HG03175 (cell line): ENCODE measurements at regions not wholly inside any gene's neighbourhood (a gene's known extent, or its start where the extent isn't known, plus 50 kb on each side); places are given as distances from the start of the nearest gene placed in this dataset.

ENCODE experiments used
- ATAC-seq: cut with Tn5 transposase; IDR thresholded peaks from one replicate; pipeline ENCODE4 v1.9.1; 2021; ENCODE audit warnings: mild to moderate bottlenecking, moderate library complexity; ENCODE audit not compliant: unreplicated experiment

- ATAC-seq, result peak; percentile 94
Measured at GRCh38 chr2:2879781-2880180, 497.8 kb downstream of the EIPR1 start.

GRCh38 chr2:2879071-2879470, 498.5 kb downstream of the EIPR1 start:
- ATAC-seq, result no peak

GRCh38 chr2:2877427-2877826, 500.2 kb downstream of the EIPR1 start:
- no peak for ATAC-seq

GRCh38 chr2:2876331-2877221, 501.0 kb downstream of the EIPR1 start:
- ATAC-seq, result no peak

- ATAC-seq, result no peak
Measured at GRCh38 chr2:2875831-2876230, 501.8 kb downstream of the EIPR1 start.

- ATAC-seq, result no peak
Measured at GRCh38 chr2:2875296-2875695, 502.3 kb downstream of the EIPR1 start.

GRCh38 chr2:2874805-2875204, 502.8 kb downstream of the EIPR1 start:
- no peak for ATAC-seq

- ATAC-seq, result no peak
Measured at GRCh38 chr2:2874341-2874740, 503.3 kb downstream of the EIPR1 start.

GRCh38 chr2:2873450-2873811, 504.2 kb downstream of the EIPR1 start:
- ATAC-seq, result no peak

- no peak for ATAC-seq
Measured at GRCh38 chr2:2872713-2873449, 504.7 kb downstream of the EIPR1 start.

- ATAC-seq, result no peak
Measured at GRCh38 chr2:2872309-2872617, 505.4 kb downstream of the EIPR1 start.

GRCh38 chr2:2871480-2872308, 505.9 kb downstream of the EIPR1 start:
- ATAC-seq, result no peak

- ATAC-seq, result no peak
Measured at GRCh38 chr2:2870106-2870505, 507.5 kb downstream of the EIPR1 start.

- ATAC-seq, result no peak
Measured at GRCh38 chr2:2869553-2869952, 508.1 kb downstream of the EIPR1 start.

GRCh38 chr2:2868085-2868484, 509.5 kb downstream of the EIPR1 start:
- no peak for ATAC-seq

- no peak for ATAC-seq
Measured at GRCh38 chr2:2867397-2867979, 510.1 kb downstream of the EIPR1 start.

GRCh38 chr2:2866459-2866858, 511.2 kb downstream of the EIPR1 start:
- ATAC-seq, result no peak

- no peak for ATAC-seq
Measured at GRCh38 chr2:2862386-2862785, 515.2 kb downstream of the EIPR1 start.

GRCh38 chr2:2861666-2862240, 515.9 kb downstream of the EIPR1 start:
- ATAC-seq, result no peak

GRCh38 chr2:2860589-2861300, 516.9 kb downstream of the EIPR1 start:
- ATAC-seq, result no peak
